ENCODE measurements at regions not wholly inside any gene's neighbourhood (a gene's known extent, or its start where the extent isn't known, plus 50 kb on each side); places are given as distances from the start of the nearest gene placed in this dataset.
"Not testable (repeated sequence)": the region's sequence is repeated elsewhere in the genome, so short reads cannot be mapped to it uniquely, and the experiment has no call there.

- no peak for DNase-seq (ENCODE audit: low spot score)
Observed at GRCh38 chrX:3184176-3184930, 143.1 kb downstream of the ARSF start.

GRCh38 chrX:3181846-3182245 lies 140.6 kb downstream of the ARSF start:
- DNase-seq (ENCODE audit: low spot score), result no peak

GRCh38 chrX:3178329-3178728 lies 137.1 kb downstream of the ARSF start:
- no peak for DNase-seq (ENCODE audit: low spot score)

- peak; percentile 1 for DNase-seq (ENCODE audit: low spot score)
Observed at GRCh38 chrX:3177851-3178250, 136.6 kb downstream of the ARSF start.

- no peak for DNase-seq (ENCODE audit: low spot score)
Observed at GRCh38 chrX:3176439-3176820, 135.2 kb downstream of the ARSF start.

GRCh38 chrX:3175659-3176438 lies 134.6 kb downstream of the ARSF start:
- DNase-seq (ENCODE audit: low spot score), result no peak

GRCh38 chrX:3172156-3172555 lies 130.9 kb downstream of the ARSF start:
- DNase-seq (ENCODE audit: low spot score), result not testable (repeated sequence)

GRCh38 chrX:3169421-3169820 lies 128.2 kb downstream of the ARSF start:
- DNase-seq (ENCODE audit: low spot score), result no peak

- DNase-seq (ENCODE audit: low spot score), result no peak
Observed at GRCh38 chrX:3167771-3168170, 126.5 kb downstream of the ARSF start.

GRCh38 chrX:3166670-3167455 lies 125.6 kb downstream of the ARSF start:
- DNase-seq (ENCODE audit: low spot score), result no peak

- no peak for DNase-seq (ENCODE audit: low spot score)
Observed at GRCh38 chrX:3165808-3166207, 124.5 kb downstream of the ARSF start.
